ENCODE measurements at regions not wholly inside any gene's neighbourhood (a gene's known extent, or its start where the extent isn't known, plus 50 kb on each side); places are given as distances from the start of the nearest gene placed in this dataset.

GRCh38 chr7:120218712-120219111 is 54.3 kb upstream of the KCND2 start:
- Histone ChIP-seq H3K27me3 (replicated peaks; ENCODE audit: insufficient read depth, low read depth, low read length, poor library complexity) (no peaks in the 10 kb centered on the region), H3K36me3 (ENCODE audit: insufficient read depth, low read length, poor library complexity, severe bottlenecking) (no peaks in the 10 kb centered on the region), H3K27ac (ENCODE audit: low read depth, low read length, poor library complexity, severe bottlenecking) (no peak overlapping the region), H3K4me3 (ENCODE audit: low read depth, low read length, poor library complexity, severe bottlenecking) (no peak overlapping the region), H3K4me1 (ENCODE audit: insufficient read depth, low read length, poor library complexity, severe bottlenecking) (no peaks in the 10 kb centered on the region), H3K9me3 (ENCODE audit: low read depth, low read length, poor library complexity, severe bottlenecking) (no peaks in the 10 kb centered on the region)
- intact Hi-C loops (cut with micrococcal nuclease; ENCODE audit: unreplicated experiment) = no loop called here
- POLR2A ChIA-PET (ENCODE audit: low non-redundant PET) = no interaction called here
- DNase-seq (ENCODE audit: low spot score) = no peak
- no peak for TF ChIP-seq CTCF (conservative IDR thresholded peaks at IDR 0.05; ENCODE audit: low read depth, low read length)
- TF ChIP-seq EZH2 (IDR thresholded peaks at IDR 0.05; ENCODE audit: borderline replicate concordance, low read depth, low read length, poor library complexity, severe bottlenecking) = no peak
- CTCF ChIA-PET = no interaction called here
- BruUV-seq (replicated peaks) = no TSS peak

- Histone ChIP-seq H3K9me3 (ENCODE audit: low read depth, low read length, poor library complexity, severe bottlenecking) (no peaks in the 10 kb centered on the region), H3K27ac (ENCODE audit: low read depth, low read length, poor library complexity, severe bottlenecking) (no peak overlapping the region), H3K4me3 (ENCODE audit: low read depth, low read length, poor library complexity, severe bottlenecking) (no peak overlapping the region), H3K4me1 (ENCODE audit: insufficient read depth, low read length, poor library complexity, severe bottlenecking) (no peaks in the 10 kb centered on the region), H3K36me3 (ENCODE audit: insufficient read depth, low read length, poor library complexity, severe bottlenecking) (no peaks in the 10 kb centered on the region), H3K27me3 (replicated peaks; ENCODE audit: insufficient read depth, low read depth, low read length, poor library complexity) (no peaks in the 10 kb centered on the region)
- TF ChIP-seq EZH2 (IDR thresholded peaks at IDR 0.05; ENCODE audit: borderline replicate concordance, low read depth, low read length, poor library complexity, severe bottlenecking) (no peak), CTCF (conservative IDR thresholded peaks at IDR 0.05; ENCODE audit: low read depth, low read length) (no peak)
- no peak for DNase-seq (ENCODE audit: low spot score)
- BruUV-seq (replicated peaks) = no TSS peak
- POLR2A ChIA-PET (ENCODE audit: low non-redundant PET) = no interaction called here
- CTCF ChIA-PET = no interaction called here
- intact Hi-C loops (cut with micrococcal nuclease; ENCODE audit: unreplicated experiment) = no loop called here
Measured at GRCh38 chr7:120221666-120222065, 51.3 kb upstream of the KCND2 start.

Measured in A673 (cell line).